Activated CD4-positive, alpha-beta memory T cell treated with anti-CD3 and anti-CD28 coated beads, Interleukin-2, amount 10 ng/mL, durations not matched to agents 7 days and 5 days (primary cell): ENCODE measurements at regions not wholly inside any gene's neighbourhood (a gene's known extent, or its start where the extent isn't known, plus 50 kb on each side); places are given as distances from the start of the nearest gene placed in this dataset.
A peak's percentile ranks its signal among the peaks of the same experiment; 100 is the strongest.
"Not testable (repeated sequence)": the region's sequence is repeated elsewhere in the genome, so short reads cannot be mapped to it uniquely, and the experiment has no call there.

Source experiments
- CTCF ChIA-PET: fragments of 350-600 bp; sonication (Branson Sonifier 250); formaldehyde crosslinking; loops from one replicate; lab custom pipeline; 2021; ENCODE audit warnings: antibody characterized with exemption, inconsistent platforms; lab: Charles Lee
- POLR2A ChIA-PET: fragments of 350-600 bp; sonication (Branson Sonifier 250); formaldehyde crosslinking; loops from one replicate; lab custom pipeline; 2021; ENCODE audit warnings: antibody characterized with exemption; lab: Charles Lee
- DNase-seq: peaks from one replicate; pipeline ENCODE4 v3.0.0-alpha.2; 2020
- H3K27ac Mint-ChIP-seq: one replicate; pipeline ENCODE4 v1.8.0; 2021; ENCODE audit warnings: mild to moderate bottlenecking, mixed read lengths
- H3K27me3 Mint-ChIP-seq: one replicate; pipeline ENCODE4 v1.8.0; 2021; ENCODE audit warnings: mixed read lengths
- H3K36me3 Mint-ChIP-seq: one replicate; pipeline ENCODE4 v1.8.0; 2021; ENCODE audit warnings: low read depth, mixed read lengths
- H3K4me1 Mint-ChIP-seq: one replicate; pipeline ENCODE4 v1.8.0; 2021; ENCODE audit warnings: mixed read lengths
- H3K4me3 Mint-ChIP-seq: one replicate; pipeline ENCODE4 v1.8.0; 2021; ENCODE audit warnings: mild to moderate bottlenecking, mixed read lengths
- H3K9me3 Mint-ChIP-seq: one replicate; pipeline ENCODE4 v1.8.0; 2021; ENCODE audit warnings: mixed read lengths

DNA sequence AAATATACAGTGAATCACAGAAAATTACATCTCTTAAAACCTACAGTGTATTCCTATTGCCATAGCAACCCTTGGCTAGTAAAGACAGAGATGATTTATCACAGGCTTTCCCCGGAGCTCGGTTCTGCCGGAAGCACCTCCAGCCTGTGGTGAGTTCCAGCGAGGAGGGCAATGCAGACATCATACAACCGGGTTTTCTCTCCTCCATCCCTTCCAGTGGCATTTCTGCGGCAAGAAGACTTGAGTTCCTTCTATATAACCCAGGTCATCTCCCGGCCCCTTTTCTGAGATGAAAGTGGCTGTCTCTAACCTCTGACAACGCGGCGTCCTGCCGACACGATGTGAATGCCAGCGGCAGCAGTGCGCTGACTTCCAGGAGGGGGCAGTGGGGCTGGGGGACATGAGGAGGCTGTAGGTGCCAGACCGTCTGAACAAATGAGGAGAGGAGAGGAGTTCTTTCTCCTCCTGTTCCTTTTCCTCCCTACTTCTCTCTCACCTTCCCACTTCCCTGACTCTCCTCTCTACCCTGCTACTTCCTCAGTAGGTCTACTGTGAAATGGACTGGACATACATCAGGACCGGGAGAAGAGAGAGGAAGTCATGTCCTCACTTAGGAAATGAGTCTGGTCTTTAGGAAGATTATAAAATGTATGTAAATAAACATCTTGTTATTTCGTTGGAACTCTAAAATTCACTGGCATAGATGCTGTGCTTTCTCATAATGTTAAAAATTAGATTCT, 68.6 kb upstream of the MAX start:
- ChIA-PET POLR2A (interaction anchor here (1.2 to 5.1 kb wide), 3 partner anchors 10 to 242 kb away, joined by 3 to 26 read pairs (median 6); partner anchors contain the start of gene FUT8), CTCF (interaction anchor here (0.7 to 3.8 kb wide), 7 partner anchors 9 to 1224 kb away, joined by 3 to 19 read pairs (median 4); no protein-coding TSS in a partner anchor)
- Mint-ChIP-seq H3K9me3 (no peaks in the 10 kb centered on the region), H3K4me3 (peak overlapping the region; percentile 66), H3K4me1 (peaks cover 37% of the 10 kb centered on the region), H3K27ac (no peak overlapping the region), H3K27me3 (peaks cover 8% of the 10 kb centered on the region), H3K36me3 (no peaks in the 10 kb centered on the region)
- DNase-seq, result peak; percentile 59

DNA sequence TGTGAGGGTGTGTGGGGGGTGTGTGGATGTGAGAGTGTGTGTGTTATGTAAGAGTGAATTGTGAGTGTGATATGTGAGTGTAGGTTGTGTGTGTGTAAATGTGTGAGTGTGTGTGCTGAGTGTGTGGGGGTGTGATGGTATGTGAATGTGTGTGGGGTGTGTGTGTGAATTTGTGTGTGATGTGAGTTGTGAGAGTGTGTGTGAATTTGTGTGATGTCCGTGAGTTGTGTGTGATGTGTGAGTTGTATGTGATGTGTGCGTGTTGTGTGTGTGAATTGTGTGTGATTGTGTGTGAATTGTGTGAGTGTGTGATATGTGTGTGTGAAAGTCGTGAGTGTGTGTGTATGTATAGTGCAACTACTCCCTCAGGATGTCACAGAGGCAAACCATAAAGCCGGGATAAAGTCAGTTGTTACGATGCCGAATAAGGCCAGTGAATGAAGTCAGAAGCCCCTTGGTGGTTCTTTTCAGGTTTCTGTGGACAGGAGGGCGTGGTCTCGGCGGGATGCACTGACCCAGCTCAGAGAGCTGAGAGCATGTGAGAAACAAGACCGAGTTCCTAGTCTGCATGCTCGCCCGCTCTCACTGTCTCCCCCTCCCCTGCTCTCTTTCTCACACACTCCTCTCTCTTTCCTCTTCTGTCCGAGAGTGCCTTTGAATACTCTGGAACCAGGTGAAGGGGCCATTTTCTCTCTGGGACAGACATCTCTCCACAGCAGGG, 71.8 kb upstream of the MAX start:
- Mint-ChIP-seq H3K36me3 (no peaks in the 10 kb centered on the region), H3K9me3 (no peaks in the 10 kb centered on the region), H3K27me3 (peaks cover 8% of the 10 kb centered on the region), H3K4me1 (peaks cover 23% of the 10 kb centered on the region), H3K27ac (no peak overlapping the region), H3K4me3 (no peak overlapping the region)
- DNase-seq, result no peak
- CTCF ChIA-PET, result no interaction called here
- POLR2A ChIA-PET, result interaction anchor here (1.9 kb wide), 1 partner anchor 21 kb away, joined by 4 read pairs; no protein-coding TSS in a partner anchor

DNA sequence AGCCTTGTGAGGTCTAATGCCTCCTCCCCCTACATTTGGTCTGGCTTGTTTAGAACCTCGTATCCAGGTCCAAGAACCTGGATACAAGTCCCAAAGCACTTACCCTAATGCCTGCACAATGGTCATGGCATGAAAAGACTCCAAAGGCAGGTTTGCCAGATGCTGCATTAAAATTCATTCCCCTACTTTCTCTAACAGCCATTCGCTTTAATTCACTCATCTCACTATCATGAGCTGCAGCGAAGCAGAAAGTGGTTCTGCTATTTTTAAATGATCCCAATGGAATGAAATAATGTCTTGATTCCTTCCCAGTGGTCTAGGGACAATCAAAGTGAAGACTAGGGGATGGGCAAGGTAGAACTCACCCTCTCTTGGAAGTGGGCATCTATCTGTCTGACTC, 72.5 kb upstream of the MAX start:
- CTCF ChIA-PET, result interaction anchor here (1.5 kb wide), 1 partner anchor 650 kb away, joined by 3 read pairs; no protein-coding TSS in a partner anchor
- H3K4me3 Mint-ChIP-seq, result no peak overlapping the region

DNA sequence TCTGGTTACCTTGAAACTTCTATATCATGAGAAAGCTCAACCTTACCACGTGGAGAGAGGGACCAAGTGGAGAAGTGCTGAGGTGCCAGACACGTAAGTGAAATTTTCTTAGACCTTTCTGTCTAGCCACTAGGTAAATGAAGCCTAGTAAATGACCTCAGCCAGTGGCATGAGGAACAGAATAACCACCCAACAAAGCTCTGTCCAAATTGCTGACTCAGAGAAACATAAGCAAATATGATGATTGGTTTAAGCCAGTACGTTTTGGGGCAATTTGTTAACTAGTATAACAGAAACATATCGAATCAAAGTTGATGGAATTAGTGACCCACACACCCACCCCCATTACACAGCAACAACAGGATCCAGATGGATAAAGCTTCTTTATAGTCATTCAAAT, 75.2 kb upstream of the MAX start:
- Mint-ChIP-seq H3K27me3 (peaks cover 6% of the 10 kb centered on the region), H3K4me1 (peaks cover 24% of the 10 kb centered on the region), H3K27ac (no peak overlapping the region), H3K36me3 (peaks cover 3% of the 10 kb centered on the region), H3K9me3 (peaks cover 12% of the 10 kb centered on the region), H3K4me3 (no peak overlapping the region)
- POLR2A ChIA-PET, result no interaction called here
- CTCF ChIA-PET, result interaction anchor here (0.8 kb wide), 1 partner anchor 10 kb away, joined by 3 read pairs; no protein-coding TSS in a partner anchor
- DNase-seq, result no peak

More for the DNA sequence above, 72.5 kb upstream of the MAX start:
- POLR2A ChIA-PET, result interaction anchor here (1.9 kb wide), 1 partner anchor 20 kb away, joined by 4 read pairs; no protein-coding TSS in a partner anchor
- Mint-ChIP-seq H3K9me3 (no peaks in the 10 kb centered on the region), H3K36me3 (no peaks in the 10 kb centered on the region), H3K27me3 (peaks cover 10% of the 10 kb centered on the region), H3K4me1 (peaks cover 22% of the 10 kb centered on the region), H3K27ac (no peak overlapping the region)
- DNase-seq, result no peak

DNA sequence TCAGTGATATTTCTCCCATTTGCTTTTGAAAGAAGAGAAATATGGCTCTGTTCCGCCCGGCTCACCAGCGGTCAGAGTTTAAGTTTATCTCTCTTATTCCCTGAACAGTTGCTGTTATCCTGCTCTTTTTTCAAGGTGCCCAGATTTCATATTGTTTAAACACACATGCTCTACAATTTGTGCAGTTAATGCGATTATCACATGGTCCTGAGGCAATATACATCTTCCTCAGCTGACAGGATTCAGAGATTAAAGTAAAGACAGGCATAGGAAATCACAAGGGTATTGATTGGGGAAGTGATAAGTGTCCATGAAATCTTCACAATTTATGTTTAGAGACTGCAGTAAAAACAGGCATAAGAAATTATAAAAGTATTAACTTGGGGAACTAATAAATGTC, 76.9 kb upstream of the MAX start:
- CTCF ChIA-PET, H3K27ac Mint-ChIP-seq, POLR2A ChIA-PET, DNase-seq, H3K27me3 Mint-ChIP-seq, H3K36me3 Mint-ChIP-seq, H3K4me3 Mint-ChIP-seq: not testable (repeated sequence)
- Mint-ChIP-seq H3K9me3 (peaks cover 19% of the 10 kb centered on the region), H3K4me1 (peaks cover 26% of the 10 kb centered on the region)

DNA sequence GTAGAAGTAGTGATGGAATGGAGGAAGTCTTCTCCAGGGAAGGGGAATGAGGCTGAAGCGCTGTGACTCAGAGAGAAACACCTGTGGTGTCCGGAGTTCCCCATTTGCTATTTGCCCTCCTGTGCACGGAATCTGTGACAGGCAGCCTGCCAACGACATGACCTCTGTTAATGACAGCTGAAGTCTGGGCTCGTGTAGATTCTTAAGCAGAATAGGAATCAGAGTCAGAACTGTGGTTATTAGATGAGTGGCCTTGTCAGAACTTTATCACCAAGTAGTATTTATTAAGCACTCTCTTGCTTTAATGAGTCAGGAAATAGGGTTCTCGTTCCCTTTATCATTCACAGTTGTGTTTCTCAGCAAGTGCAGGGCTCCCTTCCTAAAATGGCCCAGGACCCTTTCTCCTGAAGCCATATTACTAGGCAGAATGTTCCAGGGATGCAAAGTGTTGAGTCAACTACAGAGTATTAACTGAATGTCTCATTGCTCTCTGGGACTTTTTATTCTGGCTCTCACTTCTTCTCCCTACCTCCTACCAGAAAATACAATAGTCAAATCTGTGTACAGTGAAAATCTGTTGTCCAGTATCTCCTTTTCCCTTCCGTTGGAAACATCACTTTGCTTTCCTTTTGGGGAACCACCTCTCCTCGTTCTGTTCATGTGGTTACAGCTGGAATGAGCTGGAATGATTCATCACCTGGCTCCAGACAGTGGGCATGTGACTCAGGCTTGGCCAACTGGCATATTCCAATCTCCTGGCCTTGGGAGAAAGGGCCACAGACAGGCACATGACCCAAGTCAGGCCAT, 77.8 kb upstream of the MAX start:
- Mint-ChIP-seq H3K27ac (no peak overlapping the region), H3K9me3 (peaks cover 19% of the 10 kb centered on the region), H3K36me3 (peaks cover 8% of the 10 kb centered on the region), H3K4me1 (peaks cover 31% of the 10 kb centered on the region), H3K4me3 (no peak overlapping the region), H3K27me3 (peaks cover 2% of the 10 kb centered on the region)
- ChIA-PET POLR2A (interaction anchor here (0.6 to 2.4 kb wide), 2 partner anchors 9 to 500 kb away, joined by 3 to 6 read pairs; no protein-coding TSS in a partner anchor), CTCF (interaction anchor here (0.6 to 0.8 kb wide), 2 partner anchors 235 to 407 kb away, joined by 3 read pairs; no protein-coding TSS in a partner anchor)
- DNase-seq, result peak; percentile 42

DNA sequence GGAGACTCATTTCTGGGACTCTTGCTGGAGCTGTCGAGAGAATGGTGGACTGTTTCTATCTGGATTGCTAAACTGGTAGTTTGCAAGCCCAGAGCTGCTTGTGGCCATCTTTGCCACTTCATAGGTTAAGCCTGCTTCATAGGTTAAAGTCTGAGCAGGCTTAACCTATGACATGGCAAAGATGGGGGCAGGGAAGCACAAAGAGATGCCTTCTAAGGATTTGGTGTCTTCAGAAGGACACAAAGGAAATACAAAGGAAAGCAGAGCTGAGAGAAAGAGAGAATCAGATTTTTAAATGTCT, 78.4 kb upstream of the MAX start:
- no peak for DNase-seq
- peaks cover 8% of the 10 kb centered on the region for H3K36me3 Mint-ChIP-seq
- no peak overlapping the region for H3K4me3 Mint-ChIP-seq
- CTCF ChIA-PET, result interaction anchor here (0.6 to 0.8 kb wide), 2 partner anchors 234 to 406 kb away, joined by 3 read pairs; no protein-coding TSS in a partner anchor
- POLR2A ChIA-PET, result interaction anchor here (0.6 to 2.4 kb wide), 2 partner anchors 10 to 500 kb away, joined by 3 to 6 read pairs; no protein-coding TSS in a partner anchor
- peaks cover 19% of the 10 kb centered on the region for H3K9me3 Mint-ChIP-seq
- peaks cover 31% of the 10 kb centered on the region for H3K4me1 Mint-ChIP-seq
- no peak overlapping the region for H3K27ac Mint-ChIP-seq
- H3K27me3 Mint-ChIP-seq, result peaks cover 2% of the 10 kb centered on the region

DNA sequence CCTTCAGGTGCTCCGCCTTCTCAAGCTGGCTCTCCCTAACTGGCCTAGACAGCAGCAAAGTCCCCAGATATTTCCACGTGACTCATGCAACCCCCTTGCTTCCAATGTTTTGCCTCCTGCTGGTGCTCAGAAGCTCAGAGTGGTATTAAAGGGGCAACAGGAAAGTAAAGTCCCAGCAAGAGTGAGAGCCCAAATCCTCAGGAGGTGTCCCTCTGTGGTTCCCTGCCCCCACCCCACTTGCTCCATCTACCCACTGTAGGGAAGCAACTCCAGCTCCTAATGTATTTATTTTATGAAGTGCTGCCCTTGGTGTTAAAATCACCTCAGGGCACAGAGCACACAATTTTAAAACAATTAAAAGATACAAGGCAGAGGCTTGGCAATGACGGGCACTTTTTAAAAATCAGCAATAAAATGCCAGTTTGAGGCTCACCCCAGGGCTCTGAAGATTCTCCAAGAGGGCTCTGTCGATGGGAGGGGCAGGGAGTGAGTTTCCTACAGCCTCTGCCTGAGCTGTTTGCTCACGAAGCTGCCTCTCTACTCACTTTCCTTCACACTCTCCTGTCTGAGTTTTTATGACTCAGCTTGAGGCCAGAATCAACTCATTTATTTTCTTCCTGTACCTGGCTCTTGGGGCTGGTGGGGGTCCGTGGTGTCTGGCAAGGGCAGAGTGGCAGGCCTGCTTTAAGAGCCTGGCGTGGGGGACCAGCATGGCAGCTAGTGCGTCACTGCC, 81.9 kb upstream of the MAX start:
- Mint-ChIP-seq H3K27me3 (peaks cover 3% of the 10 kb centered on the region), H3K36me3 (peaks cover 8% of the 10 kb centered on the region), H3K27ac (no peak overlapping the region), H3K4me3 (no peak overlapping the region), H3K4me1 (peaks cover 34% of the 10 kb centered on the region), H3K9me3 (peaks cover 19% of the 10 kb centered on the region)
- no peak for DNase-seq
- CTCF ChIA-PET, result interaction anchor here (1.4 to 1.9 kb wide), 2 partner anchors 16 to 231 kb away, joined by 3 to 6 read pairs; no protein-coding TSS in a partner anchor
- POLR2A ChIA-PET, result interaction anchor here (0.7 to 1.2 kb wide), 2 partner anchors 21 to 519 kb away, joined by 3 read pairs; no protein-coding TSS in a partner anchor

DNA sequence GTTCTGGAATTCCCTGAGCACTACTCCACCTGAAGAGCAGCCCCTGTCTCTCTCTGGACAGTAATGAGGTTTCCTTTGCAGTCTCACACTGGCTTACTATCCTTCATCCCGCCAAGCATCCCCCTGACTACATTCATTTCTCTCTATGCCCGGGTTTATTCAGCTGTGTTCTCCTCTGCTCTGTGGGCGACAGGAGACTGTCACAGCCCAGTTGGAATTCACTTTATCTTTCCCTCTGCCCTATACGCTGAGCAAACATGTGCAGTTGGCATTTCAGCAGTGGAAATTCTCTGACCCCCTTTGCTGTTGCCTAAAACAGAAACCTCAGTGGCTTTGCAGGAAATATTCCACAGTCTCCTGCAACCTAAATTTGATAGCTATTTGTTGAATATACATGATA, 83.5 kb upstream of the MAX start:
- Mint-ChIP-seq H3K4me1 (peaks cover 18% of the 10 kb centered on the region), H3K36me3 (peaks cover 8% of the 10 kb centered on the region), H3K27me3 (peaks cover 2% of the 10 kb centered on the region), H3K9me3 (peaks cover 19% of the 10 kb centered on the region), H3K27ac (no peak overlapping the region), H3K4me3 (no peak overlapping the region)
- no peak for DNase-seq
- ChIA-PET POLR2A (interaction anchor here (1.2 kb wide), 1 partner anchor 21 kb away, joined by 3 read pairs; no protein-coding TSS in a partner anchor), CTCF (interaction anchor here (1.2 to 1.9 kb wide), 2 partner anchors 18 to 774 kb away, joined by 3 to 6 read pairs; no protein-coding TSS in a partner anchor)

DNA sequence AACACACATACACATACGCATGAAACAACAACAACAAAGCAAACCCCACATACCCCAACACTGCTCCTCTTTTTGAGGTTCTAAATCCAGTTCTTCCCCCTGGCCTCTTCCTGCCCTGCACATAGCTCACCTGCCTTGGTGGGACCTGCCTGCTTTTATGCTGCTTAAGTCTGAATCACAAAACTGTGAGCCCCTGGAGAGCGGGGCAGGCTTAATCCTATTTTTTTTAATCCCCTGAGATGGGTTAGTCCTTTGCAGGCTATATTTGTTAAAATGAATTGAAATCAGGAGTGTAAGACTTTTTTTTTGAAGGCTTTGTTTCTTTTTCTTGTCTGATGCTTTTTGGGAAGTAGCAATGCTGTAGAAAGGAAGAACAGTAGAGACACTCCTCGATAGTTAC, 84.6 kb upstream of the MAX start:
- H3K9me3 Mint-ChIP-seq, result peaks cover 13% of the 10 kb centered on the region
- peaks cover 5% of the 10 kb centered on the region for H3K36me3 Mint-ChIP-seq
- H3K27ac Mint-ChIP-seq, result no peak overlapping the region
- H3K27me3 Mint-ChIP-seq, result peaks cover 2% of the 10 kb centered on the region
- H3K4me1 Mint-ChIP-seq, result peaks cover 14% of the 10 kb centered on the region
- no peak overlapping the region for H3K4me3 Mint-ChIP-seq
- ChIA-PET POLR2A (interaction anchor here (1.2 kb wide), 1 partner anchor 20 kb away, joined by 3 read pairs; no protein-coding TSS in a partner anchor), CTCF (no interaction called here)
- DNase-seq, result no peak

DNA sequence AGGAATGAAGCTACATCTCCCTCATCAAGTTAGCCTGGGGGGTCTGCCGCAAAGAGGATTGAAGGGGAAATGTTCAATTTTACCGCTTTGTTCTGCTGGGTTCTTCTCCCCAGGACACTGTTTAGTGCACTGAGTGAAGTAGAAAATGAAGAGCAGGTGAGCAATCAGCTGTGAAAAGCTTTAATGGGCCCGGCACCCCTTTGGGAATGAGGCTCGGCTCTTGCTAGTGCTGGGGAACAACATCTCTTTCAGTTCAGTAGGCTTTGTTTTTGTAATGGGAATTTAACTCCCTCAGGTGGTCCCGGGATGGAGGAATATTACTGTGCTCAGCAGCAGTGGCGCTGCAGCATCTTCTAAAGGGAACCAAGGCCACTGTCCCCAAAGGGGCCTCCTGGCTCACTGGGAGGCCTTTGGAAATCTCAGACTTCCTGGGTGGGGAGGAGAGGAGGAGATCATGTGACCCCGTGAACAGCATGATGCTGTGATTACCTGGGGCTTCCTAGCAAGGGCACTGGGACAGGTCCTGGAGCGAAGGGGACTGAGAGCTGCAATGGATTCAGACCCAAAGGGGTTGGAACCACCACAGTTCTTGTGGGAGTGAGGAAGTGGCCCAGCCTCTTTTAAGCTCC, 85.2 kb upstream of the MAX start:
- H3K36me3 Mint-ChIP-seq, result peaks cover 5% of the 10 kb centered on the region
- peaks cover 7% of the 10 kb centered on the region for H3K9me3 Mint-ChIP-seq
- POLR2A ChIA-PET, result no interaction called here
- no peak for DNase-seq
- peaks cover 14% of the 10 kb centered on the region for H3K4me1 Mint-ChIP-seq
- no peak overlapping the region for H3K27ac Mint-ChIP-seq
- CTCF ChIA-PET, result interaction anchor here (0.6 kb wide), 1 partner anchor 31 kb away, joined by 3 read pairs; no protein-coding TSS in a partner anchor
- H3K4me3 Mint-ChIP-seq, result no peak overlapping the region
- peaks cover 2% of the 10 kb centered on the region for H3K27me3 Mint-ChIP-seq
